H9 (cell line): ENCODE measurements at regions not wholly inside any gene's neighbourhood (a gene's known extent, or its start where the extent isn't known, plus 50 kb on each side); places are given as distances from the start of the nearest gene placed in this dataset.

Source experiments
- DNase-seq: peaks from one replicate; pipeline ENCODE4 v3.0.0-alpha.2; 2017
- H2AFZ ChIP-seq: one replicate; pipeline ENCODE4 v1.6.1; 2013; ENCODE audit warnings: mild to moderate bottlenecking, low read length, control low read depth, moderate library complexity
- H2AK5ac ChIP-seq: 2 replicates; pipeline ENCODE4 v1.6.1; 2013; ENCODE audit warnings: low read length, control low read depth, mixed read lengths; ENCODE audit not compliant: insufficient read length
- H2BK120ac ChIP-seq: one replicate; pipeline ENCODE4 v1.6.1; 2013; ENCODE audit warnings: low read depth, mild to moderate bottlenecking, low read length, control low read depth, inconsistent platforms; ENCODE audit not compliant: poor library complexity, severe bottlenecking
- H2BK12ac ChIP-seq: 2 replicates; pipeline ENCODE4 v1.6.1; 2013; ENCODE audit warnings: low read length, control low read depth, mixed read lengths, low read depth; ENCODE audit not compliant: insufficient read length
- H2BK15ac ChIP-seq: 2 replicates; pipeline ENCODE4 v1.6.1; 2013; ENCODE audit warnings: low read depth, low read length, control low read depth
- H2BK20ac ChIP-seq: one replicate; pipeline ENCODE4 v1.6.1; 2013; ENCODE audit warnings: low read depth, mild to moderate bottlenecking, low read length, control low read depth, inconsistent platforms; ENCODE audit not compliant: poor library complexity, severe bottlenecking
- H2BK5ac ChIP-seq: 2 replicates; pipeline ENCODE4 v1.6.1; 2013; ENCODE audit warnings: low read length, control low read depth, mixed read lengths; ENCODE audit not compliant: insufficient read length
- H3K14ac ChIP-seq: 2 replicates; pipeline ENCODE4 v1.6.1; 2013; ENCODE audit warnings: low read length, control low read depth; ENCODE audit not compliant: insufficient read depth
- H3K18ac ChIP-seq: 2 replicates; pipeline ENCODE4 v1.6.1; 2013; ENCODE audit warnings: low read depth, mild to moderate bottlenecking, mixed read lengths, low read length, control low read depth; ENCODE audit not compliant: insufficient read length
- H3K23ac ChIP-seq: 2 replicates; pipeline ENCODE4 v1.6.1; 2013; ENCODE audit warnings: low read length, control low read depth, mixed read lengths, low read depth; ENCODE audit not compliant: insufficient read length
- H3K23me2 ChIP-seq: 2 replicates; pipeline ENCODE4 v1.6.1; 2013; ENCODE audit warnings: low read depth, mild to moderate bottlenecking, mixed read lengths, low read length, control low read depth; ENCODE audit not compliant: insufficient read length, poor library complexity, severe bottlenecking
- H3K27ac ChIP-seq: 2 replicates; pipeline ENCODE4 v1.5.1; 2013; ENCODE audit warnings: low read length, control low read depth, mixed read lengths, low read depth; ENCODE audit not compliant: insufficient read length
- H3K27me3 ChIP-seq: 2 replicates; pipeline ENCODE4 v1.6.1; 2013; ENCODE audit warnings: low read length, control low read depth, inconsistent platforms; ENCODE audit not compliant: insufficient read depth
- H3K4ac ChIP-seq: 2 replicates; pipeline ENCODE4 v1.6.1; 2013; ENCODE audit warnings: low read depth, mild to moderate bottlenecking, control low read depth, inconsistent platforms, low read length, moderate library complexity
- H3K4me1 ChIP-seq: 2 replicates; pipeline ENCODE4 v1.6.1; 2013; ENCODE audit warnings: low read length, control low read depth, inconsistent platforms; ENCODE audit not compliant: insufficient read depth
- H3K4me2 ChIP-seq: 2 replicates; pipeline ENCODE4 v1.6.1; 2013; ENCODE audit warnings: low read length, control low read depth, mixed read lengths; ENCODE audit not compliant: insufficient read length, insufficient read depth
- H3K56ac ChIP-seq: 2 replicates; pipeline ENCODE4 v1.6.1; 2013; ENCODE audit warnings: low read depth, mild to moderate bottlenecking, mixed read lengths, low read length, control low read depth; ENCODE audit not compliant: insufficient read length
- H3K79me1 ChIP-seq: 2 replicates; pipeline ENCODE4 v1.6.1; 2013; ENCODE audit warnings: low read depth, mild to moderate bottlenecking, moderate library complexity, low read length, control low read depth, inconsistent platforms; ENCODE audit not compliant: insufficient read depth, poor library complexity, severe bottlenecking
- H3K79me2 ChIP-seq: 2 replicates; pipeline ENCODE4 v1.6.1; 2013; ENCODE audit warnings: low read length, control low read depth, inconsistent platforms; ENCODE audit not compliant: insufficient read depth
- H3K9ac ChIP-seq: 2 replicates; pipeline ENCODE4 v1.6.1; 2013; ENCODE audit warnings: low read length, control low read depth, mixed read lengths; ENCODE audit not compliant: insufficient read length; ENCODE audit errors: extremely low read depth
- H3K9me3 ChIP-seq: one replicate; pipeline ENCODE4 v1.6.1; 2013; ENCODE audit warnings: low read depth, low read length, inconsistent platforms; ENCODE audit not compliant: control insufficient read depth
- H3T11ph ChIP-seq: one replicate; pipeline ENCODE4 v1.6.1; 2013; ENCODE audit warnings: mild to moderate bottlenecking, low read length, control low read depth, inconsistent platforms
- H4K20me1 ChIP-seq: one replicate; pipeline ENCODE4 v1.6.1; 2013; ENCODE audit not compliant: control insufficient read depth, insufficient read length, insufficient read depth
- H4K5ac ChIP-seq: 2 replicates; pipeline ENCODE4 v1.6.1; 2013; ENCODE audit warnings: low read depth, mild to moderate bottlenecking, mixed read lengths, low read length, control low read depth; ENCODE audit not compliant: insufficient read length
- H4K8ac ChIP-seq: replicated peaks from 2 replicates; pipeline ENCODE4 v1.6.1; 2013; ENCODE audit warnings: low read length, control low read depth, mixed read lengths, low read depth; ENCODE audit not compliant: insufficient read length
- H4K91ac ChIP-seq: 2 replicates; pipeline ENCODE4 v1.6.1; 2013; ENCODE audit warnings: low read depth, mild to moderate bottlenecking, moderate library complexity, mixed read lengths, low read length, control low read depth; ENCODE audit not compliant: insufficient read length
- H3K27ac Mint-ChIP-seq, 3 experiments: 2 replicates in 2 of 3; 3 replicates in 1 of 3; pipeline ENCODE4 v1.8.0; 2020 to 2021; ENCODE audit warnings: mixed read lengths in 3 of 3, mild to moderate bottlenecking in 1 of 3, moderate library complexity in 1 of 3
- H3K27me3 Mint-ChIP-seq: 2 replicates; pipeline ENCODE4 v1.8.0; 2021; ENCODE audit warnings: low read depth, mild to moderate bottlenecking, moderate library complexity, mixed read lengths
- H3K36me3 Mint-ChIP-seq, 3 experiments: 2 replicates in 2 of 3; 3 replicates in 1 of 3; pipeline ENCODE4 v1.8.0; 2020 to 2021; ENCODE audit warnings: low read depth in 3 of 3, mixed read lengths in 3 of 3; ENCODE audit not compliant: insufficient read depth in 1 of 3
- H3K4me1 Mint-ChIP-seq, 2 experiments: 2 replicates each; pipeline ENCODE4 v1.8.0; 2020; ENCODE audit warnings: mixed read lengths in 2 of 2
- H3K4me3 Mint-ChIP-seq, 2 experiments: 2 replicates in 1 of 2; 3 replicates in 1 of 2; pipeline ENCODE4 v1.8.0; 2020 to 2021; ENCODE audit warnings: mild to moderate bottlenecking in 2 of 2, mixed read lengths in 2 of 2, moderate library complexity in 1 of 2
- H3K9me3 Mint-ChIP-seq, 2 experiments: 2 replicates in 1 of 2; 3 replicates in 1 of 2; pipeline ENCODE4 v1.8.0; 2020; ENCODE audit warnings: mild to moderate bottlenecking in 2 of 2, mixed read lengths in 2 of 2, moderate library complexity in 1 of 2
- CTCF ChIP-seq: fragments of 200-600 bp; sonication (generic); conservative IDR thresholded peaks from 3 replicates; pipeline ENCODE4 v1.8.0; 2021; ENCODE audit warnings: antibody characterized with exemption, mild to moderate bottlenecking
- WGBS: extraction: QIAGEN DNeasy Blood & Tissue Kit; methylation state at CpG from one replicate; pipeline ENCODE4 v1.1.7; 2013; ENCODE audit warnings: missing lambda C conversion rate, low lambda C conversion rate, mixed read lengths; ENCODE audit not compliant: insufficient read length; ENCODE audit errors: extremely low coverage; 5-methylcytosine and 5-hydroxymethylcytosine counted together

GRCh38 chrX:26590849-26591248 lies 374.9 kb downstream of the MAGEB5 start:
- no peak overlapping the region for H3K4me2 ChIP-seq
- no peak for TF ChIP-seq CTCF
- Mint-ChIP-seq H3K4me3 (no peak overlapping the region), H3K36me3 (no peaks in the 10 kb centered on the region), H3K27me3 (no peaks in the 10 kb centered on the region), H3K9me3 (peaks cover 41 to 54% of the 10 kb centered on the region in 2 experiments), H3K4me1 (peaks cover 0 to 15% of the 10 kb centered on the region in 2 experiments; a peak in 2 of 4 replicates), H3K27ac (no peak overlapping the region)
- H4K8ac ChIP-seq = no peak overlapping the region
- WGBS = no CpG with 5 or more reads among the region's 6 CpGs
- no peak overlapping the region for H3K9ac ChIP-seq
- no peak overlapping the region for H3K23ac ChIP-seq
- no peaks in the 10 kb centered on the region for H3K79me1 ChIP-seq
- no peak overlapping the region for H3K27ac ChIP-seq
- no peak overlapping the region for H3K56ac ChIP-seq
- H2BK5ac ChIP-seq = no peak overlapping the region
- H3K4ac ChIP-seq = no peak overlapping the region
- H3K27me3 ChIP-seq = no peaks in the 10 kb centered on the region
- H2AFZ ChIP-seq = no peak overlapping the region
- H3K23me2 ChIP-seq = no peaks in the 10 kb centered on the region
- H4K91ac ChIP-seq = no peak overlapping the region
- no peak overlapping the region for H3K14ac ChIP-seq
- no peaks in the 10 kb centered on the region for H4K20me1 ChIP-seq
- no peak overlapping the region for H2AK5ac ChIP-seq
- H3K9me3 ChIP-seq = peaks cover 5% of the 10 kb centered on the region
- no peak overlapping the region for H2BK15ac ChIP-seq
- no peak overlapping the region for H4K5ac ChIP-seq
- no peak overlapping the region for H2BK20ac ChIP-seq
- H3K4me1 ChIP-seq = no peaks in the 10 kb centered on the region
- no peak for DNase-seq
- no peaks in the 10 kb centered on the region for H3K79me2 ChIP-seq
- H2BK12ac ChIP-seq = no peak overlapping the region
- no peak overlapping the region for H3T11ph ChIP-seq
- H2BK120ac ChIP-seq = no peak overlapping the region
- H3K18ac ChIP-seq = no peak overlapping the region
